Retinal pigment epithelial cell (primary cell): ENCODE measurements at regions not wholly inside any gene's neighbourhood (a gene's known extent, or its start where the extent isn't known, plus 50 kb on each side); places are given as distances from the start of the nearest gene placed in this dataset.
A peak's percentile ranks its signal among the peaks of the same experiment; 100 is the strongest.

Experiments used
- DNase-seq: peaks from one replicate; pipeline ENCODE4 v3.0.0-alpha.2; 2010; ENCODE audit warnings: low read depth
- H3K4me3 ChIP-seq: 2 replicates; pipeline ENCODE4 v1.5.1; 2011; ENCODE audit warnings: mild to moderate bottlenecking, low read length, control low read depth, moderate library complexity
- TF ChIP-seq, protein P1 (sequence below): conservative IDR thresholded peaks from 2 replicates; pipeline ENCODE4 v1.5.1; 2011; ENCODE audit warnings: low read depth, low read length, control low read depth, inconsistent platforms

GRCh38 chr12:88947486-88948043 lies 367.3 kb upstream of the KITLG start:
- no peak for DNase-seq
- no peak overlapping the region for H3K4me3 ChIP-seq
- TF ChIP-seq, protein P1, sequence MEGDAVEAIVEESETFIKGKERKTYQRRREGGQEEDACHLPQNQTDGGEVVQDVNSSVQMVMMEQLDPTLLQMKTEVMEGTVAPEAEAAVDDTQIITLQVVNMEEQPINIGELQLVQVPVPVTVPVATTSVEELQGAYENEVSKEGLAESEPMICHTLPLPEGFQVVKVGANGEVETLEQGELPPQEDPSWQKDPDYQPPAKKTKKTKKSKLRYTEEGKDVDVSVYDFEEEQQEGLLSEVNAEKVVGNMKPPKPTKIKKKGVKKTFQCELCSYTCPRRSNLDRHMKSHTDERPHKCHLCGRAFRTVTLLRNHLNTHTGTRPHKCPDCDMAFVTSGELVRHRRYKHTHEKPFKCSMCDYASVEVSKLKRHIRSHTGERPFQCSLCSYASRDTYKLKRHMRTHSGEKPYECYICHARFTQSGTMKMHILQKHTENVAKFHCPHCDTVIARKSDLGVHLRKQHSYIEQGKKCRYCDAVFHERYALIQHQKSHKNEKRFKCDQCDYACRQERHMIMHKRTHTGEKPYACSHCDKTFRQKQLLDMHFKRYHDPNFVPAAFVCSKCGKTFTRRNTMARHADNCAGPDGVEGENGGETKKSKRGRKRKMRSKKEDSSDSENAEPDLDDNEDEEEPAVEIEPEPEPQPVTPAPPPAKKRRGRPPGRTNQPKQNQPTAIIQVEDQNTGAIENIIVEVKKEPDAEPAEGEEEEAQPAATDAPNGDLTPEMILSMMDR: peak; percentile 14

DNA sequence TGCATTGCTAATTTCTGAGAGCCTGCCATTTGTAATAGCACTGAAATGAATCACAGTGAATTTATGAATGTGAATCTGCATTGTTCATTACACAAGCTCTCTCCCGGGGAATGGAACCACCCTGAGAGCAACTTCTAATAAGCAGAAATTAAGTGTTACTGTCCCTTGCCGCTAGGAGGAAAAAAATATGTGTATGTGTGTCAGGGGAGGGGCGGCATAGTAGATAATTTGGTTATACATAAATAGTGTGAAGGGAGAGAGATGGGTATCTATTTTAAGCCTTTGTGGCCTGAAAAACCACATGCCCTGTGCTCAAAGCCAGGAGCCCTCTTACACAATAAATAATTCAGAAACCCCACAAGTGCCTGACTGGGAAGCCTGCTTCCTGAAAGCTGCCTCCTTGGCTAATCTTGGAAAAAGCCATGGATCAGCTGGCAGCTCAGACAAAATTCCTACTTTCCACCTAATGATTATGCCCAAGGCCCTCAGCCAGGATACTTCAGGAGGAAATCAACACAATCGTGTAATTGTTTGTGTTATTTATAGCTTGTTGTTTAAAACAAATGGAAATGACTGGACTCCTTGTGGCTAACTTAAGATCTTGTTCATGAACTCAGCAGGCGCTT lies 366.2 kb upstream of the KITLG start:
- DNase-seq: peak; percentile 43
- no peak overlapping the region for H3K4me3 ChIP-seq
- TF ChIP-seq, protein P1: peak; percentile 7

DNA sequence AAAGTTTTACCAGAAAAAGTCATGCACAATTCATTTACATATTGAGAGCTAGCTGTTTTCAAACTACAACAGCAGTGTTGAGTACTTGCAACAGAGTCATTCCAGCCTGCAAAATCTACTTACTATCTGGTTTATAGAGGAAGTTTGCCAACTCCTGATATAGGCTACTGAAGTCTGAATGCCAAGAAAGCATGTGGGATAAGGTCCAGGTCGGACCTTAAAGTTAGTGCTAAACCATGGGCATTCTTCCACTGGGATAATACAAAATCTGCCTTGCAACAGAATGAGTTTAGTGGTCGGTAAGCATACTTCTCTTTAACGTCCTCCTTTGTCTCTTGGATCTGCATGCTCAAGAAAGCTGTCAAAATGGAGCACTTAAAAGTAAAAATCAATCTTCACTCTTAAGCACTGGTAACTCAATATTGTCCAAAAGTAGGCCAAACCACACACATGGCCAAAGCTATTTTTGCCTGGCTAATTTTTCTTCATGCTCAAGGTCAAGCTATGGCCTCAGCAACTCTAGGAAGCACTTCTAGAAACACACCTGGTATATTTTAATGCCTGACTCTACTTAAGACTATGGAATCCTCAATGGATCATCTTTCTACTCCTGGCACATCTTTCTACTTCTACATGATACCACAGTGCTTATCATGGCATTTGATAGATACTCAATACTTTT lies 364.9 kb upstream of the KITLG start:
- TF ChIP-seq, protein P1: no peak
- DNase-seq: no peak
- H3K4me3 ChIP-seq: no peak overlapping the region

- TF ChIP-seq, protein P1: no peak
- DNase-seq: no peak
Observed at GRCh38 chr12:88944397-88944796, 364.1 kb upstream of the KITLG start.

GRCh38 chr12:88940854-88941253 lies 360.6 kb upstream of the KITLG start:
- no peak for DNase-seq
- no peak overlapping the region for H3K4me3 ChIP-seq
- TF ChIP-seq, protein P1: no peak

More at GRCh38 chr12:88944397-88944796, 364.1 kb upstream of the KITLG start:
- H3K4me3 ChIP-seq: no peak overlapping the region

DNA sequence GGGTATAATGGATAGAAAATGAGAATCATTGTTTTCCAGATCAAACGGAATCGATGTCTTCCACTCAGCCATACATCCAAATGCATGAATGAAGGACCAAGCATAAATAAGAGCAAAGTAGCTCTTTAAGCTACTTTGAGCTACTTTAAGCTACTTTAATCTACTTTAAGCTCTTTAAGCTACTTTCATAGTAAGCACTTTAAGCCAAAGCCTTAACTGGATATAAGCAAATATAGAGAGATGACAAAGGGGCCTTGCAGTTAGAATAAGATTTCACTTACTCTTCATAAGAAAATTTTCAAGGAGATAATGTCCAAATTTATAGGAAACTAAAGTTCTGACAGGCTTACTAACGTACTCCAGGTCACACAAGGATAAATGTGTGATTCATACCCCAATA lies 355.6 kb upstream of the KITLG start:
- H3K4me3 ChIP-seq: no peak overlapping the region
- peak; percentile 56 for DNase-seq

More for the DNA sequence above, 355.6 kb upstream of the KITLG start:
- TF ChIP-seq, protein P1: no peak
